ENCODE measurements at regions not wholly inside any gene's neighbourhood (a gene's known extent, or its start where the extent isn't known, plus 50 kb on each side); places are given as distances from the start of the nearest gene placed in this dataset.

- intact Hi-C loops (cut with micrococcal nuclease) = no loop called here
- Histone ChIP-seq H2BK15ac (ENCODE audit: low read depth, low read length) (no peak overlapping the region), H3K23ac (ENCODE audit: low read depth, low read length) (no peak overlapping the region), H3K4me1 (ENCODE audit: control insufficient read depth, insufficient read depth, low read length) (peaks cover 7% of the 10 kb centered on the region), H3K4ac (ENCODE audit: low read depth, low read length) (no peak overlapping the region), H2BK120ac (ENCODE audit: low read depth, low read length) (no peak overlapping the region), H3K4me3 (ENCODE audit: insufficient read depth, low read depth, low read length) (no peak overlapping the region), H2AK5ac (ENCODE audit: low read depth, low read length) (no peak overlapping the region), H4K91ac (ENCODE audit: insufficient read depth, low read depth, low read length) (no peak overlapping the region), H3K9ac (ENCODE audit: low read depth, low read length) (no peak overlapping the region), H2BK20ac (ENCODE audit: low read depth, low read length) (no peak overlapping the region), H2BK5ac (ENCODE audit: low read depth, low read length, poor library complexity, severe bottlenecking) (no peak overlapping the region), H3K36me3 (ENCODE audit: control insufficient read depth, insufficient read depth, low read length) (peaks cover 7% of the 10 kb centered on the region; the same call in 1 of the 2 replicates), H3K79me1 (ENCODE audit: low read depth in 1 of 2, low read length in 2 of 2) (peaks cover 55 to 82% of the 10 kb centered on the region in 2 experiments), H2AK9ac (replicated peaks; ENCODE audit: low read depth, low read length, poor library complexity) (no peak overlapping the region), H4K8ac (ENCODE audit: low read depth in 2 of 2, low read length in 2 of 2) (no peak overlapping the region), H3K14ac (replicated peaks; ENCODE audit: low read depth, low read length) (no peak overlapping the region), H4K5ac (ENCODE audit: low read depth, low read length) (no peak overlapping the region), H2AFZ (replicated peaks; ENCODE audit: low read length, poor library complexity) (no peak overlapping the region), H3K27me3 (ENCODE audit: control insufficient read depth, insufficient read depth, low read length) (no peaks in the 10 kb centered on the region), H3K9me3 (ENCODE audit: control insufficient read depth, insufficient read depth, low read length) (no peaks in the 10 kb centered on the region), H3K4me2 (ENCODE audit: low read depth, low read length) (no peak overlapping the region), H3K27ac (ENCODE audit: insufficient read depth, low read length) (no peak overlapping the region), H3K9me1 (ENCODE audit: insufficient read depth, low read length) (peaks cover 18% of the 10 kb centered on the region), H3K56ac (ENCODE audit: extremely low read depth, insufficient read depth, low read length) (no peak overlapping the region), H3K18ac (ENCODE audit: low read depth, low read length) (no peak overlapping the region), H4K20me1 (ENCODE audit: insufficient read depth, low read length) (peaks cover 85% of the 10 kb centered on the region)
- no peak for TF ChIP-seq RCOR1 (IDR thresholded peaks at IDR 0.05; ENCODE audit: insufficient replicate concordance, low read length)
- no peak for TF ChIP-seq POLR2A (IDR thresholded peaks at IDR 0.05; ENCODE audit: low read depth, low read length)
- no peak for TF ChIP-seq RFX5 (IDR thresholded peaks at IDR 0.05; ENCODE audit: low read depth, low read length)
- no peak for TF ChIP-seq MXI1 (IDR thresholded peaks at IDR 0.05; ENCODE audit: borderline replicate concordance, low read depth, low read length)
- TF ChIP-seq RAD21 (IDR thresholded peaks at IDR 0.05; ENCODE audit: low read length) = no peak
- TF ChIP-seq BHLHE40 (IDR thresholded peaks at IDR 0.05; ENCODE audit: low read depth, low read length) = no peak
- TF ChIP-seq MAFK (IDR thresholded peaks at IDR 0.05; ENCODE audit: low read depth, low read length) = no peak
- TF ChIP-seq NFE2L2 (IDR thresholded peaks at IDR 0.05; ENCODE audit: low read depth, low read length) = no peak
- TF ChIP-seq CHD1 (IDR thresholded peaks at IDR 0.05; ENCODE audit: low read depth, low read length) = no peak
- TF ChIP-seq CTCF (conservative IDR thresholded peaks at IDR 0.05; ENCODE audit: low read depth, low read length) = no peak
- TF ChIP-seq CEBPB (IDR thresholded peaks at IDR 0.05; ENCODE audit: low read depth, low read length) = no peak
- TF ChIP-seq FOS (IDR thresholded peaks at IDR 0.05; ENCODE audit: low read depth, low read length) = no peak
- no CpG with 5 or more reads among the region's 36 CpGs for WGBS, 2 experiments (ENCODE audit: extremely low coverage in 2 of 2, insufficient read length in 1 of 2)
- ChIA-PET POLR2A (ENCODE audit: unreplicated experiment) (no interaction called here), CTCF (no interaction called here)
- no peak for ATAC-seq (ENCODE audit: low read depth)
- in situ Hi-C loops (cut with MboI; ENCODE audit: low sequenced_read_pairs) = no loop called here
- no TSS peak for BruUV-seq (replicated peaks)
- no peak for DNase-seq
- dilution Hi-C loops (cut with HindIII; ENCODE audit: low sequenced_read_pairs, unreplicated experiment) = no loop called here
Measured at GRCh38 chr2:134191835-134192234, 62.0 kb upstream of the MGAT5 start.
